HG02798 (cell line): ENCODE measurements at regions not wholly inside any gene's neighbourhood (a gene's known extent, or its start where the extent isn't known, plus 50 kb on each side); places are given as distances from the start of the nearest gene placed in this dataset.

Experiments
- ATAC-seq: cut with Tn5 transposase; IDR thresholded peaks from one replicate; pipeline ENCODE4 v1.9.1; 2021; ENCODE audit warnings: mild to moderate bottlenecking; ENCODE audit not compliant: unreplicated experiment, poor library complexity

- ATAC-seq: no peak
Measured at GRCh38 chr4:107122736-107123135, 86.6 kb upstream of the DKK2 start.

DNA sequence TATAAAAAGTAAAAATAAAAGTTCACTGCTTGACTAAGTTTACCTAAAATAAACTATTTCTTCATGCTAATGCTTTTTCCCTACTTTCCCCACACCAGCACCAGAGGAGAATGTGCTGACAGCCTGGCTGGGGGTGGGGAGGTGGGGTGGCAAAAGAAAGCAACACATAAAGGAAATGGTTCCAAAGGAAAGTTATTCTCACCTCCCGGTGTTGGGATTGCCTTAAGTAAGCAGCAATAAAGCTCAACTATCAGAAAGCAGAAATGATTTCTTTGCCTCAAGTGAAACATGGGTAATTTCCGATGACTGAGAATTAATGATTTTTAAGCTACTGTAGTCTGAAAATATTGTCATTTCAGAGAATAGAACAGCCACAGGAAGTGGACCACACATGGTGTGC lies 84.5 kb upstream of the DKK2 start:
- ATAC-seq: no peak

- ATAC-seq: no peak
Measured at GRCh38 chr4:107117726-107118125, 81.6 kb upstream of the DKK2 start.

DNA sequence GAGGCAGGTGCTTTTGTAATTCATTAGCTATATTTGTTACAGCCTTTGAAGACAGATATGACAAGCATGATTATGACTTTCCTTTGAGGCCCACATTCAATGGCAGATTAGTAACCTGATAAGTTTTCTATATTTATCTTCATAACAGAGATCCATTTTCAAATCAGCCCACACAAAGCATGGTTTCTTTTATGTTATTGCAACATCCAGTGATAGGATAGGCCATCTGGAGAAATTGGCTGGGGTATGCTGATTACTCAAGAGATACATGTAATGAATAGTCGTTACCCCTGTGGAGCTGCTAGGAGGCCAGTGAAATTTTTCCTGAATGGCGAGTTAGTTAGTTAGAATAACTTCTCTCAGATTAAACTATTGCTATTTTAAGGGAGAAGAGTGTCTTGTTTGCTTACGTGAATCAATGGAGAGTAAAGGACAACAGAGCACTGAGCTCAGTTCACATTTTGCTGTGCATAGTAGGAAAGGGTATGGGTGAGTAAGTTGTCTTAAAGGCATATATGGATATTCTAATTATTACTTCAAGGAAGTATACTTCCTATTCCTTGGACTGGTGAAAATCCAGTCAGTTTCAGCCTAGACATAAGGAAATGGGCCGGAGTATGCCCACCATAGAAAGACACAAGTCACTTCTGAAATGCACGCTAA lies 79.2 kb upstream of the DKK2 start:
- ATAC-seq: no peak

- no peak for ATAC-seq
Measured at GRCh38 chr4:107114059-107114458, 77.9 kb upstream of the DKK2 start.

DNA sequence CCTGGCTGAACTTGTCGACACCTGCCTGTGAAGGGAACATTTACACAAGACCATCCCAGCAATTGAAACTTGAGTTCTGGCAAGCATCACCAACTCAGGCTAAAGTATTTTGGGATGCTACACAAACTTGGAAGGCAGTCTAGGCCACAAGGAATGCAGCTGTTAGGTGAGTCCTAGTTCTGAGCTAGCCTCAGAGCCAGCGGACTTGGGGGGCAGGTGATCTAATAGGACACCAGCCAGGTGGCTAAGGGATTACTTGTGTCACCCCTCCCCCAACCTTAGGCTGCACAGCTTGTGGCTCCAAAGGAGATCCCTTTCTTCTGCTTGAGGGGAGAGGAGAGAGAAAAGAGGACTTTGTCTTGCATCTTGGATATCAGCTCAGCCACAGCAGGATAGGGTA lies 62.3 kb upstream of the DKK2 start:
- no peak for ATAC-seq

- ATAC-seq: no peak
Measured at GRCh38 chr4:107094976-107095375, 58.9 kb upstream of the DKK2 start.

GRCh38 chr4:107094332-107094731 lies 58.2 kb upstream of the DKK2 start:
- ATAC-seq: peak; percentile 80
